ENCODE measurements at regions not wholly inside any gene's neighbourhood (a gene's known extent, or its start where the extent isn't known, plus 50 kb on each side); places are given as distances from the start of the nearest gene placed in this dataset.

GRCh38 chr12:102629262-102629888, 149.0 kb upstream of the IGF1 start:
- no peak overlapping the region for H3K4me3 Mint-ChIP-seq
- ATAC-seq (no peak), DNase-seq (no peak)
- H3K36me3 Mint-ChIP-seq: no peaks in the 10 kb centered on the region
- no peak overlapping the region for H3K27ac Mint-ChIP-seq
- no peaks in the 10 kb centered on the region for H3K4me1 Mint-ChIP-seq
- no peaks in the 10 kb centered on the region for H3K27me3 Mint-ChIP-seq
- CTCF ChIA-PET: no interaction called here
- peaks cover 6% of the 10 kb centered on the region for H3K9me3 Mint-ChIP-seq (ENCODE audit: low read depth)

- no peaks in the 10 kb centered on the region for H3K4me1 Mint-ChIP-seq
- ATAC-seq (no peak), DNase-seq (no peak)
- H3K36me3 Mint-ChIP-seq: no peaks in the 10 kb centered on the region
- H3K9me3 Mint-ChIP-seq (ENCODE audit: low read depth): peaks cover 6% of the 10 kb centered on the region
- H3K4me3 Mint-ChIP-seq: no peak overlapping the region
- no peak overlapping the region for H3K27ac Mint-ChIP-seq
- no peaks in the 10 kb centered on the region for H3K27me3 Mint-ChIP-seq
- CTCF ChIA-PET: no interaction called here
Measured at GRCh38 chr12:102625819-102626218, 145.5 kb upstream of the IGF1 start.

GRCh38 chr12:102622618-102623017, 142.3 kb upstream of the IGF1 start:
- Mint-ChIP-seq H3K4me3 (no peak overlapping the region), H3K27ac (no peak overlapping the region), H3K36me3 (no peaks in the 10 kb centered on the region), H3K27me3 (no peaks in the 10 kb centered on the region), H3K4me1 (no peaks in the 10 kb centered on the region), H3K9me3 (ENCODE audit: low read depth) (peaks cover 6% of the 10 kb centered on the region)
- ATAC-seq: no peak
- CTCF ChIA-PET: no interaction called here
- no peak for DNase-seq

- H3K36me3 Mint-ChIP-seq: no peaks in the 10 kb centered on the region
- no peaks in the 10 kb centered on the region for H3K27me3 Mint-ChIP-seq
- H3K4me3 Mint-ChIP-seq: no peak overlapping the region
- CTCF ChIA-PET: no interaction called here
- ATAC-seq (no peak), DNase-seq (no peak)
- H3K27ac Mint-ChIP-seq: no peak overlapping the region
- no peaks in the 10 kb centered on the region for H3K9me3 Mint-ChIP-seq (ENCODE audit: low read depth)
- no peaks in the 10 kb centered on the region for H3K4me1 Mint-ChIP-seq
Measured at GRCh38 chr12:102618197-102618877, 138.0 kb upstream of the IGF1 start.

- H3K27ac Mint-ChIP-seq: no peak overlapping the region
- ATAC-seq (no peak), DNase-seq (no peak)
- H3K36me3 Mint-ChIP-seq: no peaks in the 10 kb centered on the region
- no peaks in the 10 kb centered on the region for H3K9me3 Mint-ChIP-seq (ENCODE audit: low read depth)
- CTCF ChIA-PET: no interaction called here
- H3K4me1 Mint-ChIP-seq: no peaks in the 10 kb centered on the region
- no peaks in the 10 kb centered on the region for H3K27me3 Mint-ChIP-seq
- no peak overlapping the region for H3K4me3 Mint-ChIP-seq
Measured at GRCh38 chr12:102616692-102617091, 136.3 kb upstream of the IGF1 start.

GRCh38 chr12:102611995-102612394, 131.6 kb upstream of the IGF1 start:
- no peaks in the 10 kb centered on the region for H3K27me3 Mint-ChIP-seq
- ATAC-seq (no peak), DNase-seq (no peak)
- no peak overlapping the region for H3K27ac Mint-ChIP-seq
- CTCF ChIA-PET: no interaction called here
- H3K4me1 Mint-ChIP-seq: no peaks in the 10 kb centered on the region
- peaks cover 5% of the 10 kb centered on the region for H3K9me3 Mint-ChIP-seq (ENCODE audit: low read depth)
- H3K4me3 Mint-ChIP-seq: no peak overlapping the region
- H3K36me3 Mint-ChIP-seq: no peaks in the 10 kb centered on the region

- Mint-ChIP-seq H3K4me1 (no peaks in the 10 kb centered on the region), H3K36me3 (no peaks in the 10 kb centered on the region), H3K4me3 (no peak overlapping the region), H3K27ac (no peak overlapping the region), H3K27me3 (no peaks in the 10 kb centered on the region), H3K9me3 (ENCODE audit: low read depth) (peaks cover 5% of the 10 kb centered on the region)
- DNase-seq (no peak), ATAC-seq (no peak)
- CTCF ChIA-PET: no interaction called here
Measured at GRCh38 chr12:102609996-102610395, 129.6 kb upstream of the IGF1 start.

- H3K27ac Mint-ChIP-seq: no peak overlapping the region
- CTCF ChIA-PET: no interaction called here
- peaks cover 2% of the 10 kb centered on the region for H3K9me3 Mint-ChIP-seq (ENCODE audit: low read depth)
- no peaks in the 10 kb centered on the region for H3K36me3 Mint-ChIP-seq
- H3K27me3 Mint-ChIP-seq: peaks cover 7% of the 10 kb centered on the region
- H3K4me3 Mint-ChIP-seq: no peak overlapping the region
- DNase-seq: no peak
- H3K4me1 Mint-ChIP-seq: no peaks in the 10 kb centered on the region
- ATAC-seq: no peak
Measured at GRCh38 chr12:102603021-102603420, 122.7 kb upstream of the IGF1 start.

GRCh38 chr12:102602521-102602920, 122.2 kb upstream of the IGF1 start:
- ATAC-seq (no peak), DNase-seq (no peak)
- Mint-ChIP-seq H3K9me3 (ENCODE audit: low read depth) (peaks cover under 1% of the 10 kb centered on the region), H3K4me3 (no peak overlapping the region), H3K4me1 (no peaks in the 10 kb centered on the region), H3K27me3 (peaks cover 7% of the 10 kb centered on the region), H3K27ac (no peak overlapping the region), H3K36me3 (no peaks in the 10 kb centered on the region)
- CTCF ChIA-PET: no interaction called here

- DNase-seq (no peak), ATAC-seq (no peak)
- no peaks in the 10 kb centered on the region for H3K36me3 Mint-ChIP-seq
- H3K27ac Mint-ChIP-seq: no peak overlapping the region
- peaks cover 7% of the 10 kb centered on the region for H3K27me3 Mint-ChIP-seq
- H3K9me3 Mint-ChIP-seq (ENCODE audit: low read depth): no peaks in the 10 kb centered on the region
- no peaks in the 10 kb centered on the region for H3K4me1 Mint-ChIP-seq
- H3K4me3 Mint-ChIP-seq: no peak overlapping the region
- CTCF ChIA-PET: no interaction called here
Measured at GRCh38 chr12:102601621-102602020, 121.3 kb upstream of the IGF1 start.

GRCh38 chr12:102596687-102597086, 116.3 kb upstream of the IGF1 start:
- Mint-ChIP-seq H3K36me3 (no peaks in the 10 kb centered on the region), H3K4me3 (no peak overlapping the region), H3K27me3 (peaks cover 7% of the 10 kb centered on the region), H3K9me3 (ENCODE audit: low read depth) (no peaks in the 10 kb centered on the region), H3K4me1 (no peaks in the 10 kb centered on the region), H3K27ac (no peak overlapping the region)
- ATAC-seq: no peak
- CTCF ChIA-PET: no interaction called here
- no peak for DNase-seq

GRCh38 chr12:102596031-102596430, 115.7 kb upstream of the IGF1 start:
- Mint-ChIP-seq H3K27me3 (peaks cover 7% of the 10 kb centered on the region), H3K9me3 (ENCODE audit: low read depth) (no peaks in the 10 kb centered on the region), H3K27ac (no peak overlapping the region), H3K36me3 (no peaks in the 10 kb centered on the region), H3K4me1 (no peaks in the 10 kb centered on the region), H3K4me3 (no peak overlapping the region)
- no peak for ATAC-seq
- no peak for DNase-seq
- CTCF ChIA-PET: no interaction called here

GRCh38 chr12:102595315-102595714, 115.0 kb upstream of the IGF1 start:
- H3K4me3 Mint-ChIP-seq: no peak overlapping the region
- ATAC-seq (no peak), DNase-seq (no peak)
- H3K36me3 Mint-ChIP-seq: no peaks in the 10 kb centered on the region
- H3K4me1 Mint-ChIP-seq: no peaks in the 10 kb centered on the region
- CTCF ChIA-PET: no interaction called here
- H3K27ac Mint-ChIP-seq: no peak overlapping the region
- no peaks in the 10 kb centered on the region for H3K9me3 Mint-ChIP-seq (ENCODE audit: low read depth)
- H3K27me3 Mint-ChIP-seq: peaks cover 7% of the 10 kb centered on the region

- H3K36me3 Mint-ChIP-seq: no peaks in the 10 kb centered on the region
- DNase-seq (no peak), ATAC-seq (no peak)
- no peaks in the 10 kb centered on the region for H3K9me3 Mint-ChIP-seq (ENCODE audit: low read depth)
- H3K27me3 Mint-ChIP-seq: no peaks in the 10 kb centered on the region
- H3K4me1 Mint-ChIP-seq: no peaks in the 10 kb centered on the region
- H3K27ac Mint-ChIP-seq: no peak overlapping the region
- CTCF ChIA-PET: no interaction called here
- no peak overlapping the region for H3K4me3 Mint-ChIP-seq
Measured at GRCh38 chr12:102593134-102593533, 112.8 kb upstream of the IGF1 start.

GRCh38 chr12:102592134-102592533, 111.8 kb upstream of the IGF1 start:
- ATAC-seq (no peak), DNase-seq (no peak)
- H3K27me3 Mint-ChIP-seq: no peaks in the 10 kb centered on the region
- no peaks in the 10 kb centered on the region for H3K36me3 Mint-ChIP-seq
- no peaks in the 10 kb centered on the region for H3K9me3 Mint-ChIP-seq (ENCODE audit: low read depth)
- no peak overlapping the region for H3K4me3 Mint-ChIP-seq
- no peak overlapping the region for H3K27ac Mint-ChIP-seq
- no peaks in the 10 kb centered on the region for H3K4me1 Mint-ChIP-seq
- CTCF ChIA-PET: no interaction called here

All from activated CD8-positive, alpha-beta memory T cell treated with anti-CD3 and anti-CD28 coated beads, Interleukin-2, amount 10 ng/mL, durations not matched to agents 7 days and 5 days (primary cell).